H1 (cell line): ENCODE measurements at regions not wholly inside any gene's neighbourhood (a gene's known extent, or its start where the extent isn't known, plus 50 kb on each side); places are given as distances from the start of the nearest gene placed in this dataset.
A peak's percentile ranks its signal among the peaks of the same experiment; 100 is the strongest.

Source experiments
- CTCF ChIA-PET: fragments of 300-600 bp; sonication (Branson Sonifier 250); formaldehyde crosslinking; loops from one replicate; lab custom pipeline; 2021; ENCODE audit not compliant: partially characterized antibody; lab: Charles Lee
- POLR2A ChIA-PET: fragments of 300-600 bp; sonication (Branson Sonifier 250); formaldehyde crosslinking; loops from one replicate; lab custom pipeline; 2021; ENCODE audit warnings: inconsistent platforms; ENCODE audit not compliant: partially characterized antibody; lab: Charles Lee
- DNase-seq, 2 experiments: peaks; one replicate each; pipeline versions ENCODE4 v3.0.0 to v3.0.0-alpha.2; 2010 to 2022; ENCODE audit warnings: low spot score in 2 of 2, low read depth in 1 of 2, mixed read lengths in 1 of 2
- FAIRE-seq: peaks from 2 replicates; lab custom pipeline; 2011; peaks lifted over from hg19 to GRCh38; lab: Jason Lieb, UNC
- H2AFZ ChIP-seq: 2 replicates; pipeline ENCODE4 v1.8.1; 2012; ENCODE audit warnings: low read length, inconsistent platforms
- H2AK5ac ChIP-seq: 2 replicates; pipeline ENCODE4 v1.6.1; 2013; ENCODE audit warnings: low read depth, low read length
- H2BK120ac ChIP-seq: replicated peaks from 2 replicates; pipeline ENCODE3; 2013; ENCODE audit warnings: low read depth, low read length, inconsistent platforms
- H2BK12ac ChIP-seq: 2 replicates; pipeline ENCODE4 v1.6.1; 2013; ENCODE audit warnings: low read depth, low read length
- H2BK15ac ChIP-seq: 2 replicates; pipeline ENCODE4 v1.6.1; 2013; ENCODE audit warnings: low read length
- H2BK20ac ChIP-seq: 2 replicates; pipeline ENCODE4 v1.6.1; 2013; ENCODE audit warnings: low read length
- H2BK5ac ChIP-seq: 2 replicates; pipeline ENCODE4 v1.6.1; 2013; ENCODE audit warnings: low read depth, low read length
- H3K14ac ChIP-seq: 2 replicates; pipeline ENCODE4 v1.6.1; 2013; ENCODE audit warnings: inconsistent platforms; ENCODE audit not compliant: insufficient read length
- H3K18ac ChIP-seq: 2 replicates; pipeline ENCODE4 v1.6.1; 2013; ENCODE audit warnings: low read length; ENCODE audit errors: extremely low read depth
- H3K23ac ChIP-seq: 2 replicates; pipeline ENCODE4 v1.6.1; 2013; ENCODE audit warnings: inconsistent platforms; ENCODE audit not compliant: insufficient read length
- H3K23me2 ChIP-seq: 2 replicates; pipeline ENCODE4 v1.6.1; 2013; ENCODE audit warnings: low read depth, low read length
- H3K27ac ChIP-seq: 2 replicates; pipeline ENCODE4 v1.6.1; 2011; ENCODE audit warnings: low read depth, low read length, inconsistent platforms
- H3K27me3 ChIP-seq, 4 experiments: replicated peaks in 1 of 4; 1 replicate in 1 of 4; 2 replicates in 3 of 4; pipeline versions ENCODE4 v1.6.1 to v1.8.1; 2011 to 2013; ENCODE audit warnings: low read length in 3 of 4, mild to moderate bottlenecking in 3 of 4, inconsistent platforms in 2 of 4, mixed read lengths in 2 of 4, moderate library complexity in 1 of 4; ENCODE audit not compliant: control insufficient read depth in 3 of 4, insufficient read depth in 3 of 4; ENCODE audit errors: extremely low read depth in 1 of 4
- H3K36me3 ChIP-seq, 4 experiments: 2 replicates each; pipeline versions ENCODE4 v1.6.1 to v1.8.1; 2011 to 2013; ENCODE audit warnings: mild to moderate bottlenecking in 4 of 4, low read length in 3 of 4, moderate library complexity in 2 of 4, control low read depth in 1 of 4, inconsistent platforms in 1 of 4; ENCODE audit not compliant: insufficient read depth in 4 of 4, control insufficient read depth in 2 of 4
- H3K4ac ChIP-seq: replicated peaks from 2 replicates; pipeline ENCODE3; 2013; ENCODE audit warnings: low read length, low read depth, mixed read lengths, inconsistent platforms; ENCODE audit not compliant: insufficient read length
- H3K4me1 ChIP-seq, 4 experiments: replicated peaks in 1 of 4; 1 replicate in 1 of 4; 2 replicates in 3 of 4; pipeline versions ENCODE4 v1.6.1 to v1.8.1; 2011 to 2013; ENCODE audit warnings: low read length in 3 of 4, inconsistent platforms in 2 of 4, mixed read lengths in 1 of 4; ENCODE audit not compliant: insufficient read depth in 4 of 4, control insufficient read depth in 3 of 4
- H3K4me2 ChIP-seq, 2 experiments: 2 replicates each; pipeline versions ENCODE4 v1.6.1 to v1.8.1; 2011 to 2013; ENCODE audit warnings: low read depth in 2 of 2, low read length in 2 of 2, control low read depth in 1 of 2, inconsistent platforms in 1 of 2, mild to moderate bottlenecking in 1 of 2; ENCODE audit not compliant: insufficient read depth in 1 of 2
- H3K4me3 ChIP-seq, 4 experiments: fragments of 200-600, 300-600 bp in 1 of 4; sonication (generic), shearing (Covaris generic), sonication (Bioruptor Twin) in 1 of 4; 2 replicates each; pipeline versions ENCODE4 v1.5.1 to v1.8.1; 2011 to 2016; ENCODE audit warnings: low read length in 4 of 4, low read depth in 3 of 4, control low read depth in 2 of 4, inconsistent platforms in 2 of 4, mild to moderate bottlenecking in 2 of 4, mixed read lengths in 1 of 4, moderate library complexity in 1 of 4; ENCODE audit not compliant: insufficient read depth in 2 of 4; ENCODE audit errors: extremely low read depth in 1 of 4
- H3K56ac ChIP-seq: replicated peaks from 2 replicates; pipeline ENCODE3; 2013; ENCODE audit warnings: low read depth, mild to moderate bottlenecking, mixed read lengths, low read length, inconsistent platforms; ENCODE audit not compliant: insufficient read length
- H3K79me1 ChIP-seq: 2 replicates; pipeline ENCODE4 v1.6.1; 2013; ENCODE audit warnings: low read depth, low read length, control low read depth
- H3K79me2 ChIP-seq, 2 experiments: 2 replicates each; pipeline versions ENCODE4 v1.6.1 to v1.8.1; 2012 to 2013; ENCODE audit warnings: low read length in 2 of 2, mild to moderate bottlenecking in 2 of 2, inconsistent platforms in 1 of 2; ENCODE audit not compliant: insufficient read depth in 2 of 2, control insufficient read depth in 1 of 2
- H3K9ac ChIP-seq, 4 experiments: replicated peaks in 1 of 4; 1 replicate in 1 of 4; 2 replicates in 3 of 4; pipeline versions ENCODE4 v1.6.1 to v1.8.1; 2011 to 2013; ENCODE audit warnings: low read depth in 3 of 4, low read length in 3 of 4, control low read depth in 2 of 4, mild to moderate bottlenecking in 2 of 4, moderate library complexity in 2 of 4, inconsistent platforms in 1 of 4; ENCODE audit errors: extremely low read depth in 1 of 4
- H3K9me3 ChIP-seq, 2 experiments: 2 replicates each; pipeline versions ENCODE4 v1.6.1 to v1.8.1; 2012 to 2013; ENCODE audit warnings: mild to moderate bottlenecking in 2 of 2, moderate library complexity in 2 of 2, control low read depth in 1 of 2, inconsistent platforms in 1 of 2, low read depth in 1 of 2, low read length in 1 of 2, mixed read lengths in 1 of 2; ENCODE audit not compliant: insufficient read depth in 2 of 2
- H4K20me1 ChIP-seq, 2 experiments: replicated peaks in 1 of 2; 2 replicates each; pipeline versions ENCODE3 to v1.8.1; 2011 to 2013; ENCODE audit warnings: inconsistent platforms in 2 of 2, low read length in 2 of 2, mild to moderate bottlenecking in 1 of 2; ENCODE audit not compliant: insufficient read depth in 2 of 2, control insufficient read depth in 1 of 2
- H4K5ac ChIP-seq: 2 replicates; pipeline ENCODE4 v1.6.1; 2013; ENCODE audit warnings: low read length, low read depth, mixed read lengths, inconsistent platforms; ENCODE audit not compliant: insufficient read length
- H4K8ac ChIP-seq: 2 replicates; pipeline ENCODE4 v1.8.0; 2013; ENCODE audit warnings: mild to moderate bottlenecking, moderate library complexity, low read length, inconsistent platforms; ENCODE audit not compliant: insufficient read depth; ENCODE audit errors: extremely low read depth
- H4K91ac ChIP-seq: replicated peaks from 2 replicates; pipeline ENCODE3; 2013; ENCODE audit warnings: low read length, mixed read lengths, inconsistent platforms; ENCODE audit not compliant: insufficient read length
- CTBP2 ChIP-seq: IDR thresholded peaks from 2 replicates; pipeline ENCODE4 v1.7.0; 2011; ENCODE audit warnings: borderline replicate concordance, mild to moderate bottlenecking, moderate library complexity, mixed read lengths, low read length; ENCODE audit not compliant: insufficient read depth, insufficient read length
- TCF12 ChIP-seq: IDR thresholded peaks from 2 replicates; pipeline ENCODE4 v1.6.1; 2011; ENCODE audit warnings: low read depth, mild to moderate bottlenecking, low read length
- WGBS, 2 experiments: shearing (Covaris generic) in 1 of 2; methylation state at CpG; one replicate each; pipeline versions ENCODE4 v1.1.6 to v1.1.7; 2013 to 2015; ENCODE audit warnings: low lambda C conversion rate in 2 of 2, mixed read lengths in 2 of 2, inconsistent platforms in 1 of 2, low coverage in 1 of 2, missing lambda C conversion rate in 1 of 2; ENCODE audit not compliant: insufficient replicate concordance in 2 of 2, insufficient coverage in 1 of 2, insufficient read length in 1 of 2; ENCODE audit errors: extremely low coverage in 1 of 2, missing lambda C conversion rate in 1 of 2; 5-methylcytosine and 5-hydroxymethylcytosine counted together

DNA sequence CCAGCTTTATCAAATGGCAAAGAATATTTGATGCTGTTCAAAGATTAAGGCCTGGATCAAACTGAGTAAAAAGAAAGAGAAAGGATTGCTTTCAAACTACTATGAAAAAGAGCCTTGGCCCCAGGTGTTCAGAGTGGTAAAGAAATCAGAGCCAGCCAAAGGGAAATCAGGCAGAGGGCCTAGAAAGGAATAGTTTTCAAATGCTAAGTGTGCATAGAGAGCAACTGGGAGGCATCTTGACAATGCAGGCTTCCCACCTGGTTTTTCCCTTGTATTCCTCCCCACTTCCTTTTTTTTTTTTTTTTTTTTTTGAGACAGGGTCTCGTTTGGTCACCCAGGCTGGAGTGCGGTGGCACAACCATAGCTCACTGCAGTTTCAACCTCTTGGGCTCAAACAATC, 340.2 kb upstream of the ADAMTS9 start:
- H3K56ac ChIP-seq = no peak overlapping the region
- FAIRE-seq (no peak), DNase-seq (no peak)
- H4K20me1 ChIP-seq = no peaks in the 10 kb centered on the region
- no peak overlapping the region for H3K4ac ChIP-seq
- no peaks in the 10 kb centered on the region for H3K79me1 ChIP-seq
- peaks cover 0 to 3% (median 1%) of the 10 kb centered on the region in 4 experiments; a peak in 4 of 7 replicates for H3K4me1 ChIP-seq
- H2BK20ac ChIP-seq = no peak overlapping the region
- H3K18ac ChIP-seq = peak overlapping the region; percentile 21; the same call in 1 of the 2 replicates
- ChIA-PET CTCF (interaction anchor here (0.8 to 7.8 kb wide), 4 partner anchors 9 to 496 kb away, joined by 3 to 64 read pairs (median 3); no protein-coding TSS in a partner anchor), POLR2A (interaction anchor here (0.6 to 0.7 kb wide), 2 partner anchors 275 to 412 kb away, joined by 3 to 4 read pairs; no protein-coding TSS in a partner anchor)
- H4K5ac ChIP-seq = no peak overlapping the region
- no peaks in the 10 kb centered on the region for H3K27me3 ChIP-seq
- peak overlapping the region; percentile 50 for H2BK120ac ChIP-seq
- 83% methylated on average over 2 of the region's 2 CpGs; no CpG with 5 or more reads in 1 of the 2 experiments for WGBS, 2 experiments
- no peak overlapping the region for H2BK15ac ChIP-seq
- no peaks in the 10 kb centered on the region for H3K23me2 ChIP-seq
- H2BK5ac ChIP-seq = no peak overlapping the region; the same call in 1 of the 2 replicates
- H3K4me3 ChIP-seq = no peak overlapping the region
- no peaks in the 10 kb centered on the region for H3K79me2 ChIP-seq
- no peak overlapping the region for H4K91ac ChIP-seq
- peak overlapping the region; percentile 29; the same call in 1 of the 2 replicates for H3K27ac ChIP-seq
- H4K8ac ChIP-seq = no peak overlapping the region
- H3K9ac ChIP-seq = no peak overlapping the region
- H3K36me3 ChIP-seq = no peaks in the 10 kb centered on the region
- no peak overlapping the region for H2AFZ ChIP-seq
- no peak for TF ChIP-seq CTBP2
- 0 out of 2 replicates have a peak, but pooled peaks have one; percentile 43 for TF ChIP-seq TCF12
- no peak overlapping the region for H2AK5ac ChIP-seq
- H3K9me3 ChIP-seq = no peaks in the 10 kb centered on the region
- no peak overlapping the region for H2BK12ac ChIP-seq
- no peak overlapping the region for H3K23ac ChIP-seq
- H3K14ac ChIP-seq = no peak overlapping the region
- 0 out of 4 replicates have a peak overlapping the region, but pooled peaks of 1 of the 2 experiments have one; percentile 16 for H3K4me2 ChIP-seq
